Tibial nerve (tissue), 4 donors: ENCODE measurements at regions not wholly inside any gene's neighbourhood (a gene's known extent, or its start where the extent isn't known, plus 50 kb on each side); places are given as distances from the start of the nearest gene placed in this dataset.

Experiments
- CTCF ChIP-seq, 5 experiments: fragments of 200-600 bp in 3 of 5; fragments of 450-650 bp in 2 of 5; sonication (generic) in 3 of 5; IDR thresholded peaks; one replicate each; pipeline ENCODE4 v1.5.1; 2016 to 2019; ENCODE audit warnings: antibody characterized with exemption in 5 of 5, mild to moderate bottlenecking in 3 of 5, moderate library complexity in 2 of 5
- EP300 ChIP-seq, 2 donors: sonication (generic); formaldehyde crosslinking; IDR thresholded peaks; one replicate each; pipeline ENCODE4 v1.6.1; 2017; ENCODE audit warnings: antibody characterized with exemption in 2 of 2, mild to moderate bottlenecking in 1 of 2

GRCh38 chr3:18036450-18036815 lies 294.0 kb upstream of the TBC1D5 start:
- no peak for TF ChIP-seq CTCF (IDR thresholded peaks at IDR 0.05)
- no peak for TF ChIP-seq EP300 (IDR thresholded peaks at IDR 0.05)
